ENCODE measurements at regions not wholly inside any gene's neighbourhood (a gene's known extent, or its start where the extent isn't known, plus 50 kb on each side); places are given as distances from the start of the nearest gene placed in this dataset.

DNA sequence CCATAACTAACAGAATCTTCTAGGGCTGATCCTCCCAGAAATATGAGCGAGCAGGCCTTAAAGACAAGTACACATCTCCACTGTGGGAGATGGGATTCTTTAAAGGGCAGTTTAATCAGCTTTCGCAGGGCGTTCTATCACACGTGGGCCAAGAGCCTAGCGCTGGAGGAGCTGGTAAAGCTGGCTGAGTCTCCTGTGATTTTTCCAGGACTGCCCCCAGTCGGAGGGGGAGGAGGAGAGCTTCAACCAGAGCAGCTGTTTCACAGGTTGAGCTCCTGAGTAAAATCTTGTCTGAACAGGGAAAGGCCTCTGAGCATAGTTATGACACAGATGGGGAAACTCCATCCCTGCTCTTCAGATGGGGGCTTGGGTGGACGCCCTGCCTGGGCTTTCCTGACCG is 87.0 kb downstream of the ZNF365 start:
- no TSS peak for BruUV-seq (replicated peaks)
- H3K4me3 Mint-ChIP-seq (ENCODE audit: low read depth, unreplicated experiment), result no peak overlapping the region
- CTCF ChIA-PET, result no interaction called here
- H3K36me3 Mint-ChIP-seq (ENCODE audit: insufficient read depth, unreplicated experiment), result no peaks in the 10 kb centered on the region
- no peak for DNase-seq
- no peaks in the 10 kb centered on the region for H3K4me1 Mint-ChIP-seq (ENCODE audit: low read depth, unreplicated experiment)
- TF ChIP-seq CTCF (IDR thresholded peaks at IDR 0.05; ENCODE audit: unreplicated experiment), result no peak
- H3K27me3 Mint-ChIP-seq (ENCODE audit: unreplicated experiment), result no peaks in the 10 kb centered on the region
- no peak overlapping the region for H3K27ac Mint-ChIP-seq (ENCODE audit: unreplicated experiment)
- H3K9me3 Mint-ChIP-seq (ENCODE audit: low read depth, unreplicated experiment), result no peaks in the 10 kb centered on the region
- intact Hi-C loops (cut with micrococcal nuclease; ENCODE audit: unreplicated experiment), result no loop called here

GRCh38 chr10:62462461-62462860 is 88.3 kb downstream of the ZNF365 start:
- Mint-ChIP-seq H3K9me3 (ENCODE audit: low read depth, unreplicated experiment) (no peaks in the 10 kb centered on the region), H3K27me3 (ENCODE audit: unreplicated experiment) (no peaks in the 10 kb centered on the region), H3K4me3 (ENCODE audit: low read depth, unreplicated experiment) (no peak overlapping the region), H3K27ac (ENCODE audit: unreplicated experiment) (no peak overlapping the region), H3K36me3 (ENCODE audit: insufficient read depth, unreplicated experiment) (no peaks in the 10 kb centered on the region), H3K4me1 (ENCODE audit: low read depth, unreplicated experiment) (no peaks in the 10 kb centered on the region)
- no TSS peak for BruUV-seq (replicated peaks)
- CTCF ChIA-PET, result no interaction called here
- no peak for DNase-seq
- intact Hi-C loops (cut with micrococcal nuclease; ENCODE audit: unreplicated experiment), result no loop called here
- no peak for TF ChIP-seq CTCF (IDR thresholded peaks at IDR 0.05; ENCODE audit: unreplicated experiment)

GRCh38 chr10:62463364-62463763 is 89.2 kb downstream of the ZNF365 start:
- BruUV-seq (replicated peaks), result no TSS peak
- Mint-ChIP-seq H3K4me1 (ENCODE audit: low read depth, unreplicated experiment) (no peaks in the 10 kb centered on the region), H3K4me3 (ENCODE audit: low read depth, unreplicated experiment) (no peak overlapping the region), H3K9me3 (ENCODE audit: low read depth, unreplicated experiment) (no peaks in the 10 kb centered on the region), H3K27ac (ENCODE audit: unreplicated experiment) (no peak overlapping the region), H3K36me3 (ENCODE audit: insufficient read depth, unreplicated experiment) (no peaks in the 10 kb centered on the region), H3K27me3 (ENCODE audit: unreplicated experiment) (no peaks in the 10 kb centered on the region)
- intact Hi-C loops (cut with micrococcal nuclease; ENCODE audit: unreplicated experiment), result no loop called here
- TF ChIP-seq CTCF (IDR thresholded peaks at IDR 0.05; ENCODE audit: unreplicated experiment), result no peak
- CTCF ChIA-PET, result no interaction called here
- DNase-seq, result no peak

DNA sequence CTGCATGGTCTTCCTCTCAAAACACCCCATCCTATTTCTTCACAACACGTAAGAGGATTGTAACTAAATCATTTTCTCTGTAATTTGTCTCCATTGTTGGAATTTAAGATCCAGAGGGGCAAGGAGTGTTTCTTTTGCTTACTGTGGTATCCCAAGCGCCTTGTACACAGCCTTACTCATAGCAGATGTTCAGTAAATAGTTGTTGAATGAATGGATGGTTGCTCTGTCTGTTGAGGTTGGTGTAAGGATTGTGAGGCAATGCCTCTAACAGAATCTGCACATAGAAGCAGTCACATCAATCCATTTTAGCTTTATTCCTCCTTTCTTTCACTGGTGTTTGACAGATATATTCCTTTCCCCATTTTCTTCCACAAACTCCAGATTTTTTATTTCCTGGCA is 90.1 kb downstream of the ZNF365 start:
- no TSS peak for BruUV-seq (replicated peaks)
- no peaks in the 10 kb centered on the region for H3K9me3 Mint-ChIP-seq (ENCODE audit: low read depth, unreplicated experiment)
- CTCF ChIA-PET, result no interaction called here
- intact Hi-C loops (cut with micrococcal nuclease; ENCODE audit: unreplicated experiment), result no loop called here
- no peaks in the 10 kb centered on the region for H3K27me3 Mint-ChIP-seq (ENCODE audit: unreplicated experiment)
- H3K4me1 Mint-ChIP-seq (ENCODE audit: low read depth, unreplicated experiment), result no peaks in the 10 kb centered on the region
- no peak for DNase-seq
- no peak for TF ChIP-seq CTCF (IDR thresholded peaks at IDR 0.05; ENCODE audit: unreplicated experiment)
- H3K4me3 Mint-ChIP-seq (ENCODE audit: low read depth, unreplicated experiment), result no peak overlapping the region
- no peak overlapping the region for H3K27ac Mint-ChIP-seq (ENCODE audit: unreplicated experiment)
- no peaks in the 10 kb centered on the region for H3K36me3 Mint-ChIP-seq (ENCODE audit: insufficient read depth, unreplicated experiment)

DNA sequence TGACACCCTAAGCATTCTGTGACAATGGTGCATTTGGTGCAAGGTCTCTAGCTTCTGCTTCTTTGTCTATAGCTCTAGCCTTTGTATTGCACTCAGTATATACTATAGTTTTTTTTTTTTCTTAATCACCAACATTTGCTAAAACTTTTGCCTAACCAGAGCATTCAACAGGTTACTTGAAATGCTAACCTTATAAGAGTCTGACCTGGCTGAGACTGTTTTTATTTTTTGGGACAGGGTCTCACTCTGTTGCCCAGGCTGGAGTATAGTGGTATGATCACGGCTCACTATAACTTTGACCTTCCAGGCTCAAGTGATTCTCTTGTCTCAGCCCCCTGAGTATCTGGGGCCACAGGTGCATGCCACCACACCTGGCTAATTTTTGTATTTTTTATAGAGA is 92.4 kb downstream of the ZNF365 start:
- BruUV-seq (replicated peaks), result no TSS peak
- no peaks in the 10 kb centered on the region for H3K27me3 Mint-ChIP-seq (ENCODE audit: unreplicated experiment)
- CTCF ChIA-PET, result no interaction called here
- H3K36me3 Mint-ChIP-seq (ENCODE audit: insufficient read depth, unreplicated experiment), result no peaks in the 10 kb centered on the region
- H3K4me3 Mint-ChIP-seq (ENCODE audit: low read depth, unreplicated experiment), result no peak overlapping the region
- DNase-seq, result no peak
- no peak overlapping the region for H3K27ac Mint-ChIP-seq (ENCODE audit: unreplicated experiment)
- H3K4me1 Mint-ChIP-seq (ENCODE audit: low read depth, unreplicated experiment), result no peaks in the 10 kb centered on the region
- H3K9me3 Mint-ChIP-seq (ENCODE audit: low read depth, unreplicated experiment), result no peaks in the 10 kb centered on the region
- no peak for TF ChIP-seq CTCF (IDR thresholded peaks at IDR 0.05; ENCODE audit: unreplicated experiment)
- intact Hi-C loops (cut with micrococcal nuclease; ENCODE audit: unreplicated experiment), result no loop called here

Measured in Calu3 (cell line).